Breast epithelium (tissue), 3 donors: ENCODE measurements at regions not wholly inside any gene's neighbourhood (a gene's known extent, or its start where the extent isn't known, plus 50 kb on each side); places are given as distances from the start of the nearest gene placed in this dataset.

Experiments
- POLR2A ChIP-seq: fragments of 450-650 bp; IDR thresholded peaks from one replicate; pipeline ENCODE4 v1.6.1; 2016; ENCODE audit warnings: antibody characterized with exemption, mild to moderate bottlenecking, moderate library complexity
- POLR2AphosphoS5 ChIP-seq, 3 donors: sonication (generic); formaldehyde crosslinking; IDR thresholded peaks; one replicate each; pipeline ENCODE4 v1.6.1; 2017; ENCODE audit warnings: antibody characterized with exemption in 3 of 3
- TF ChIP-seq, protein P1 (sequence below), 3 donors: fragments of 450-650 bp; IDR thresholded peaks; one replicate each; pipeline ENCODE4 v1.5.1; 2016 to 2017; ENCODE audit warnings: antibody characterized with exemption in 3 of 3, mild to moderate bottlenecking in 3 of 3, moderate library complexity in 3 of 3

DNA sequence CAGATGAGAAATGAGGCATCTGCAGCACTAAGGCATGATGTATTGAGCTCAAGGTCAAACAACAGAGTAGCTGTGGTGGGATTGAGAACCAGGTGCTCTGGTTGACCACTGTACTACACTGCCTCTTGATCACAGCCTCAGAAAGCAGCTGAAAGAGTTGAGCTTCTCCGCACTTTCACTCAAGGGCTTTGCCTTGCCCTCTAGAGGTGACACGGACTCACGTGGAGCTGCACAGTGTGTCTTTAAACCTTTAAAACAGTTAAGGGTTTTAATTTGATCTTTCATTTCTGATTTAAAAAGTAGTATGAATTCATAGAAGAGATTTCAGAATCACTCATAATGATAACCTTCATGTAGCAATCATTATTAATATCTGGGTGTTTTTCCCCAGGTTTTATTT is 132.5 kb downstream of the RWDD3 start:
- TF ChIP-seq POLR2A, result no peak
- TF ChIP-seq, protein P1, sequence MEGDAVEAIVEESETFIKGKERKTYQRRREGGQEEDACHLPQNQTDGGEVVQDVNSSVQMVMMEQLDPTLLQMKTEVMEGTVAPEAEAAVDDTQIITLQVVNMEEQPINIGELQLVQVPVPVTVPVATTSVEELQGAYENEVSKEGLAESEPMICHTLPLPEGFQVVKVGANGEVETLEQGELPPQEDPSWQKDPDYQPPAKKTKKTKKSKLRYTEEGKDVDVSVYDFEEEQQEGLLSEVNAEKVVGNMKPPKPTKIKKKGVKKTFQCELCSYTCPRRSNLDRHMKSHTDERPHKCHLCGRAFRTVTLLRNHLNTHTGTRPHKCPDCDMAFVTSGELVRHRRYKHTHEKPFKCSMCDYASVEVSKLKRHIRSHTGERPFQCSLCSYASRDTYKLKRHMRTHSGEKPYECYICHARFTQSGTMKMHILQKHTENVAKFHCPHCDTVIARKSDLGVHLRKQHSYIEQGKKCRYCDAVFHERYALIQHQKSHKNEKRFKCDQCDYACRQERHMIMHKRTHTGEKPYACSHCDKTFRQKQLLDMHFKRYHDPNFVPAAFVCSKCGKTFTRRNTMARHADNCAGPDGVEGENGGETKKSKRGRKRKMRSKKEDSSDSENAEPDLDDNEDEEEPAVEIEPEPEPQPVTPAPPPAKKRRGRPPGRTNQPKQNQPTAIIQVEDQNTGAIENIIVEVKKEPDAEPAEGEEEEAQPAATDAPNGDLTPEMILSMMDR (IDR thresholded peaks at IDR 0.05), result no peak
- TF ChIP-seq POLR2AphosphoS5 (IDR thresholded peaks at IDR 0.05), result no peak
